ENCODE measurements at regions not wholly inside any gene's neighbourhood (a gene's known extent, or its start where the extent isn't known, plus 50 kb on each side); places are given as distances from the start of the nearest gene placed in this dataset.

- TF ChIP-seq POLR2AphosphoS5 (IDR thresholded peaks at IDR 0.05; ENCODE audit: low read depth, low read length) (no peak), FOXP2 (optimal IDR thresholded peaks at IDR 0.05; ENCODE audit: borderline replicate concordance, extremely low read depth, extremely low read length, insufficient read depth) (no peak), SIN3A (IDR thresholded peaks at IDR 0.05; ENCODE audit: borderline replicate concordance, insufficient read depth, low read length) (no peak), TAF1 (IDR thresholded peaks at IDR 0.05; ENCODE audit: borderline replicate concordance, insufficient read depth, low read length) (no peak)
- TF ChIP-seq, protein P1, sequence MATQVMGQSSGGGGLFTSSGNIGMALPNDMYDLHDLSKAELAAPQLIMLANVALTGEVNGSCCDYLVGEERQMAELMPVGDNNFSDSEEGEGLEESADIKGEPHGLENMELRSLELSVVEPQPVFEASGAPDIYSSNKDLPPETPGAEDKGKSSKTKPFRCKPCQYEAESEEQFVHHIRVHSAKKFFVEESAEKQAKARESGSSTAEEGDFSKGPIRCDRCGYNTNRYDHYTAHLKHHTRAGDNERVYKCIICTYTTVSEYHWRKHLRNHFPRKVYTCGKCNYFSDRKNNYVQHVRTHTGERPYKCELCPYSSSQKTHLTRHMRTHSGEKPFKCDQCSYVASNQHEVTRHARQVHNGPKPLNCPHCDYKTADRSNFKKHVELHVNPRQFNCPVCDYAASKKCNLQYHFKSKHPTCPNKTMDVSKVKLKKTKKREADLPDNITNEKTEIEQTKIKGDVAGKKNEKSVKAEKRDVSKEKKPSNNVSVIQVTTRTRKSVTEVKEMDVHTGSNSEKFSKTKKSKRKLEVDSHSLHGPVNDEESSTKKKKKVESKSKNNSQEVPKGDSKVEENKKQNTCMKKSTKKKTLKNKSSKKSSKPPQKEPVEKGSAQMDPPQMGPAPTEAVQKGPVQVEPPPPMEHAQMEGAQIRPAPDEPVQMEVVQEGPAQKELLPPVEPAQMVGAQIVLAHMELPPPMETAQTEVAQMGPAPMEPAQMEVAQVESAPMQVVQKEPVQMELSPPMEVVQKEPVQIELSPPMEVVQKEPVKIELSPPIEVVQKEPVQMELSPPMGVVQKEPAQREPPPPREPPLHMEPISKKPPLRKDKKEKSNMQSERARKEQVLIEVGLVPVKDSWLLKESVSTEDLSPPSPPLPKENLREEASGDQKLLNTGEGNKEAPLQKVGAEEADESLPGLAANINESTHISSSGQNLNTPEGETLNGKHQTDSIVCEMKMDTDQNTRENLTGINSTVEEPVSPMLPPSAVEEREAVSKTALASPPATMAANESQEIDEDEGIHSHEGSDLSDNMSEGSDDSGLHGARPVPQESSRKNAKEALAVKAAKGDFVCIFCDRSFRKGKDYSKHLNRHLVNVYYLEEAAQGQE (IDR thresholded peaks at IDR 0.05; ENCODE audit: insufficient read depth in 1 of 2, low read depth in 2 of 2, low read length in 2 of 2) = no peak
Measured at GRCh38 chr17:73989671-73990070, 213.8 kb upstream of the RPL38 start.

DNA sequence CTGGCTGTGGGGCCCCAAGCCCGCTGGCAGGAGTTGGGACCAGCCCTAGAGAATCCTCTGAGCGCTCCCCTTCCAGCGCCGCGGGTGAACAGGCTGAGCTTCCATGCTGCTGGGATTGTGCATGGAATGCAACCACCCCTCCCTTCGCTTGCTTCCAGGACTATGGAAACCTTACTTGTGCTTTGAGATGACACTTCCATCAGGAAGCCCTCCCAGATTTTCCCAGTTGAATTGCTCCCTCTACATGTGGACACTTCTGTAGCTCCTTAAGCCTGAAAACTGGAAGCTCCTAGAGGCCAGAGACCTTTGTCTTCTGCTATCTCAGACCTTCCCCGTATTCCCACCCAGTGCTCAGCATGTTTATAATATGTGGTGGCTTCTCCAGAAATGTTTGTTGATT is 213.2 kb upstream of the RPL38 start:
- TF ChIP-seq TAF1 (IDR thresholded peaks at IDR 0.05; ENCODE audit: borderline replicate concordance, insufficient read depth, low read length) (no peak), POLR2AphosphoS5 (IDR thresholded peaks at IDR 0.05; ENCODE audit: low read depth, low read length) (no peak), FOXP2 (optimal IDR thresholded peaks at IDR 0.05; ENCODE audit: borderline replicate concordance, extremely low read depth, extremely low read length, insufficient read depth) (no peak), SIN3A (IDR thresholded peaks at IDR 0.05; ENCODE audit: borderline replicate concordance, insufficient read depth, low read length) (no peak)
- TF ChIP-seq, protein P1 (IDR thresholded peaks at IDR 0.05; ENCODE audit: insufficient read depth in 1 of 2, low read depth in 2 of 2, low read length in 2 of 2) = no peak

DNA sequence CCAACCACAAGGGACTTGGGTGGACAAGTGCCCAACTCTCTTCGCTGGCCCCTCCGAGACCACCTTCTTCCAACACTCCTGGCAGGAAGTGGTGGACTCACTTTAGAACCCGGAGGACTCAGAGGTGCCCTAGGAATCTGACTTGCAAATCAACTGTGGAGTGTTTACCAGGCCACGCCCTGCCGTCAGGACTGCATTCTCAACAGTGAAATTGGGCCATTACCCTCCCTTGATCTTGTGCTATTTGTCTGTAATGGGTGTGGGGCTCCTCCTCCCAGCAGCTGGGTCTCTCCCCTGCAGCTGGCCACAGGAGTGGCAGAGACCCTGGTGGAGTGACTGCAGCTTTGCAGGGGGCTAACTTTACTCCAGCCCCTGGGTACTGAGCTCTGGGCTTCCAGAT is 212.2 kb upstream of the RPL38 start:
- TF ChIP-seq POLR2AphosphoS5 (IDR thresholded peaks at IDR 0.05; ENCODE audit: low read depth, low read length) = no peak
- no peak for TF ChIP-seq FOXP2 (optimal IDR thresholded peaks at IDR 0.05; ENCODE audit: borderline replicate concordance, extremely low read depth, extremely low read length, insufficient read depth)
- TF ChIP-seq TAF1 (IDR thresholded peaks at IDR 0.05; ENCODE audit: borderline replicate concordance, insufficient read depth, low read length) = no peak
- TF ChIP-seq, protein P1 (IDR thresholded peaks at IDR 0.05; ENCODE audit: insufficient read depth in 1 of 2, low read depth in 2 of 2, low read length in 2 of 2) = no peak
- no peak for TF ChIP-seq SIN3A (IDR thresholded peaks at IDR 0.05; ENCODE audit: borderline replicate concordance, insufficient read depth, low read length)

GRCh38 chr17:73994946-73995345 is 208.5 kb upstream of the RPL38 start:
- TF ChIP-seq TAF1 (IDR thresholded peaks at IDR 0.05; ENCODE audit: borderline replicate concordance, insufficient read depth, low read length) = no peak

- TF ChIP-seq FOXP2 (optimal IDR thresholded peaks at IDR 0.05; ENCODE audit: borderline replicate concordance, extremely low read depth, extremely low read length, insufficient read depth) (no peak), TAF1 (IDR thresholded peaks at IDR 0.05; ENCODE audit: borderline replicate concordance, insufficient read depth, low read length) (no peak), SIN3A (IDR thresholded peaks at IDR 0.05; ENCODE audit: borderline replicate concordance, insufficient read depth, low read length) (no peak), POLR2AphosphoS5 (IDR thresholded peaks at IDR 0.05; ENCODE audit: low read depth, low read length) (no peak)
- TF ChIP-seq, protein P1 (IDR thresholded peaks at IDR 0.05; ENCODE audit: insufficient read depth in 1 of 2, low read depth in 2 of 2, low read length in 2 of 2) = no peak
Measured at GRCh38 chr17:73997059-73997458, 206.4 kb upstream of the RPL38 start.

Data from PFSK-1 (cell line).